ENCODE measurements at regions not wholly inside any gene's neighbourhood (a gene's known extent, or its start where the extent isn't known, plus 50 kb on each side); places are given as distances from the start of the nearest gene placed in this dataset.
A peak's percentile ranks its signal among the peaks of the same experiment; 100 is the strongest.

GRCh38 chr20:51238675-51239305 is 215.9 kb upstream of the KCNG1 start:
- Histone ChIP-seq H3K9me3 (ENCODE audit: control insufficient read depth, low read length) (peaks cover 11% of the 10 kb centered on the region), H3K4me3 (ENCODE audit: low read length in 2 of 2) (no peak overlapping the region), H3K27ac (ENCODE audit: low read depth in 1 of 2, low read length in 2 of 2) (no peak overlapping the region), H3K27me3 (ENCODE audit: control insufficient read depth in 1 of 2, insufficient read depth in 2 of 2, low read length in 1 of 2) (peaks cover 0 to 4% of the 10 kb centered on the region in 2 donors), H3K4me1 (ENCODE audit: control insufficient read depth in 1 of 2, insufficient read depth in 2 of 2, low read length in 2 of 2) (no peaks in the 10 kb centered on the region), H3K36me3 (ENCODE audit: control insufficient read depth in 1 of 2, insufficient read depth in 2 of 2, low read length in 1 of 2) (no peaks in the 10 kb centered on the region)
- DNase-seq: no peak
- WGBS, 2 donors: 84 to 85% methylated on average over 8 of the region's 8 CpGs
- ATAC-seq (ENCODE audit: low FRiP score): no peak
- intact Hi-C loops (cut with DNase I): no loop called here

GRCh38 chr20:51237791-51238190 is 214.9 kb upstream of the KCNG1 start:
- peaks cover 0 to 4% of the 10 kb centered on the region in 2 donors for H3K27me3 ChIP-seq (ENCODE audit: control insufficient read depth in 1 of 2, insufficient read depth in 2 of 2, low read length in 1 of 2)
- no peak overlapping the region for H3K27ac ChIP-seq (ENCODE audit: low read depth in 1 of 2, low read length in 2 of 2)
- no peak overlapping the region for H3K4me3 ChIP-seq (ENCODE audit: low read length in 2 of 2)
- DNase-seq (no peak), ATAC-seq (ENCODE audit: low FRiP score) (no peak)
- intact Hi-C loops (cut with DNase I): no loop called here
- no peaks in the 10 kb centered on the region for H3K4me1 ChIP-seq (ENCODE audit: control insufficient read depth in 1 of 2, insufficient read depth in 2 of 2, low read length in 2 of 2)
- 63 to 66% methylated on average over 11 of the region's 11 CpGs for WGBS, 2 donors
- peaks cover 8% of the 10 kb centered on the region for H3K9me3 ChIP-seq (ENCODE audit: control insufficient read depth, low read length)
- no peaks in the 10 kb centered on the region for H3K36me3 ChIP-seq (ENCODE audit: control insufficient read depth in 1 of 2, insufficient read depth in 2 of 2, low read length in 1 of 2)

GRCh38 chr20:51237278-51237677 is 214.4 kb upstream of the KCNG1 start:
- DNase-seq: peak in 1 of 2 donors; percentile 56
- Histone ChIP-seq H3K27me3 (ENCODE audit: control insufficient read depth in 1 of 2, insufficient read depth in 2 of 2, low read length in 1 of 2) (peaks cover 0 to 2% of the 10 kb centered on the region in 2 donors), H3K27ac (ENCODE audit: low read depth in 1 of 2, low read length in 2 of 2) (no peak overlapping the region), H3K9me3 (ENCODE audit: control insufficient read depth, low read length) (peaks cover 4% of the 10 kb centered on the region), H3K36me3 (ENCODE audit: control insufficient read depth in 1 of 2, insufficient read depth in 2 of 2, low read length in 1 of 2) (no peaks in the 10 kb centered on the region), H3K4me3 (ENCODE audit: low read length in 2 of 2) (no peak overlapping the region), H3K4me1 (ENCODE audit: control insufficient read depth in 1 of 2, insufficient read depth in 2 of 2, low read length in 2 of 2) (no peaks in the 10 kb centered on the region)
- ATAC-seq (ENCODE audit: low FRiP score): peak; percentile 57
- 64 to 73% methylated on average over 6 of the region's 6 CpGs for WGBS, 2 donors
- intact Hi-C loops (cut with DNase I): no loop called here

- no peak for DNase-seq
- Histone ChIP-seq H3K36me3 (ENCODE audit: control insufficient read depth in 1 of 2, insufficient read depth in 2 of 2, low read length in 1 of 2) (no peaks in the 10 kb centered on the region), H3K4me3 (ENCODE audit: low read length in 2 of 2) (no peak overlapping the region), H3K4me1 (ENCODE audit: control insufficient read depth in 1 of 2, insufficient read depth in 2 of 2, low read length in 2 of 2) (no peaks in the 10 kb centered on the region), H3K9me3 (ENCODE audit: control insufficient read depth, low read length) (peaks cover 4% of the 10 kb centered on the region), H3K27me3 (ENCODE audit: control insufficient read depth in 1 of 2, insufficient read depth in 2 of 2, low read length in 1 of 2) (peaks cover 0 to 2% of the 10 kb centered on the region in 2 donors), H3K27ac (ENCODE audit: low read depth in 1 of 2, low read length in 2 of 2) (no peak overlapping the region)
- no peak for ATAC-seq (ENCODE audit: low FRiP score)
- WGBS, 2 donors: 72 to 90% methylated on average over 2 of the region's 2 CpGs
- intact Hi-C loops (cut with DNase I): no loop called here
These were observed 213.5 kb upstream of the KCNG1 start for GRCh38 chr20:51236421-51236820.

DNA sequence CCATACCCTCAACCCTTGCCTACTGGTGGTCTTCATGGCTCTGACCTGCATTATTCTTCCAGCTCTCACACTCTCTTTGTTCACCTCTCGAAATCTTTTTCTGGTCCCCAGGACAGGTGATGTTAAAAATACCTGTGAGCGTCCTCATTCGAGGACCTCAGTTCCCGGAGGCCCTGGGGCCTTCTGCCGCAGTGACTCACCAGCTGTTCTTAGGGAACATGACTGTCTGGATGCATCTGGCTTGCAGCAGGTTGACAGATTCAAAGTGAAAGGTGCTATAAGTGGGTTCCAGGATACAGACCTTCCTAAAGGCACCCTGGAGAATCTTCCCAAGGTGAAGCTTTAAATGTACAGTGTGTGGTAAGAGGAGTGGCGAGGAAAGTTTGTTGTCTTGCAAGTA is 210.4 kb upstream of the KCNG1 start:
- Histone ChIP-seq H3K27me3 (ENCODE audit: control insufficient read depth in 1 of 2, insufficient read depth in 2 of 2, low read length in 1 of 2) (peaks cover 0 to 2% of the 10 kb centered on the region in 2 donors), H3K27ac (ENCODE audit: low read depth in 1 of 2, low read length in 2 of 2) (no peak overlapping the region), H3K4me1 (ENCODE audit: control insufficient read depth in 1 of 2, insufficient read depth in 2 of 2, low read length in 2 of 2) (no peaks in the 10 kb centered on the region), H3K4me3 (ENCODE audit: low read length in 2 of 2) (no peak overlapping the region), H3K9me3 (ENCODE audit: control insufficient read depth, low read length) (peaks cover 4% of the 10 kb centered on the region), H3K36me3 (ENCODE audit: control insufficient read depth in 1 of 2, insufficient read depth in 2 of 2, low read length in 1 of 2) (no peaks in the 10 kb centered on the region)
- ATAC-seq (ENCODE audit: low FRiP score) (no peak), DNase-seq (no peak)
- intact Hi-C loops (cut with DNase I): no loop called here
- 77 to 86% methylated on average over 6 of the region's 6 CpGs for WGBS, 2 donors

GRCh38 chr20:51230727-51231126 is 207.8 kb upstream of the KCNG1 start:
- peaks cover 4% of the 10 kb centered on the region for H3K9me3 ChIP-seq (ENCODE audit: control insufficient read depth, low read length)
- WGBS, 2 donors: 42 to 56% methylated on average over 11 of the region's 11 CpGs
- ATAC-seq (ENCODE audit: low FRiP score) (no peak), DNase-seq (no peak)
- H3K27me3 ChIP-seq (ENCODE audit: control insufficient read depth in 1 of 2, insufficient read depth in 2 of 2, low read length in 1 of 2): no peaks in the 10 kb centered on the region
- intact Hi-C loops (cut with DNase I): no loop called here
- H3K4me3 ChIP-seq (ENCODE audit: low read length in 2 of 2): no peak overlapping the region
- H3K27ac ChIP-seq (ENCODE audit: low read depth in 1 of 2, low read length in 2 of 2): no peak overlapping the region
- H3K36me3 ChIP-seq (ENCODE audit: control insufficient read depth in 1 of 2, insufficient read depth in 2 of 2, low read length in 1 of 2): no peaks in the 10 kb centered on the region
- H3K4me1 ChIP-seq (ENCODE audit: control insufficient read depth in 1 of 2, insufficient read depth in 2 of 2, low read length in 2 of 2): no peaks in the 10 kb centered on the region

- no peaks in the 10 kb centered on the region for H3K36me3 ChIP-seq (ENCODE audit: control insufficient read depth in 1 of 2, insufficient read depth in 2 of 2, low read length in 1 of 2)
These were observed 205.9 kb upstream of the KCNG1 start for GRCh38 chr20:51228763-51229162.

DNA sequence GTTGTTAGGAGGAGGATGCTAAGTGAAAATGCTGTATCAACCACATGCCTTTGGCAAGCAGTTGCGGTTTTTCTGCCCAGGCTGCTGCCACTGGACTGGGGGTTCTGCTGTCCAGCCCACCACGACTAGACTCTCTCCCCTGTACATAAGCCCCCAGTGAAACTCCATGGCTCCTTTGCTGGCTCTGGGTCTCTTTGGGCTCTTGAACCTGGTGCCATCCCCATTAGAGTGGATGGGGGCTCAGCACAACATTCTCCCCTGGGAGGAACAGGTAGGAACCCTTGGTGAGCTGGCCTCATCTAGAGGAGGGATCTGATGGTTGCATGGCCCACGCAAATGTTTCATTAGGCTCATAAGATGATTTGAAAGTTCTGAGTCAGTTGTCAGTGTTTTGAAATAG is 204.8 kb upstream of the KCNG1 start:
- H3K27me3 ChIP-seq (ENCODE audit: control insufficient read depth in 1 of 2, insufficient read depth in 2 of 2, low read length in 1 of 2): no peaks in the 10 kb centered on the region
- no peak overlapping the region for H3K4me3 ChIP-seq (ENCODE audit: low read length in 2 of 2)
- intact Hi-C loops (cut with DNase I): no loop called here
- DNase-seq (no peak), ATAC-seq (ENCODE audit: low FRiP score) (no peak)
- no peaks in the 10 kb centered on the region for H3K36me3 ChIP-seq (ENCODE audit: control insufficient read depth in 1 of 2, insufficient read depth in 2 of 2, low read length in 1 of 2)
- H3K27ac ChIP-seq (ENCODE audit: low read depth in 1 of 2, low read length in 2 of 2): no peak overlapping the region
- 67 to 71% methylated on average over 3 of the region's 3 CpGs for WGBS, 2 donors
- H3K4me1 ChIP-seq (ENCODE audit: control insufficient read depth in 1 of 2, insufficient read depth in 2 of 2, low read length in 2 of 2): no peaks in the 10 kb centered on the region
- H3K9me3 ChIP-seq (ENCODE audit: control insufficient read depth, low read length): peaks cover 5% of the 10 kb centered on the region

More at GRCh38 chr20:51228763-51229162, 205.9 kb upstream of the KCNG1 start:
- H3K4me1 ChIP-seq (ENCODE audit: control insufficient read depth in 1 of 2, insufficient read depth in 2 of 2, low read length in 2 of 2): no peaks in the 10 kb centered on the region
- ATAC-seq (ENCODE audit: low FRiP score) (no peak), DNase-seq (no peak)
- H3K27ac ChIP-seq (ENCODE audit: low read depth in 1 of 2, low read length in 2 of 2): no peak overlapping the region
- H3K9me3 ChIP-seq (ENCODE audit: control insufficient read depth, low read length): peaks cover 5% of the 10 kb centered on the region
- no peaks in the 10 kb centered on the region for H3K27me3 ChIP-seq (ENCODE audit: control insufficient read depth in 1 of 2, insufficient read depth in 2 of 2, low read length in 1 of 2)
- intact Hi-C loops (cut with DNase I): no loop called here
- H3K4me3 ChIP-seq (ENCODE audit: low read length in 2 of 2): no peak overlapping the region

DNA sequence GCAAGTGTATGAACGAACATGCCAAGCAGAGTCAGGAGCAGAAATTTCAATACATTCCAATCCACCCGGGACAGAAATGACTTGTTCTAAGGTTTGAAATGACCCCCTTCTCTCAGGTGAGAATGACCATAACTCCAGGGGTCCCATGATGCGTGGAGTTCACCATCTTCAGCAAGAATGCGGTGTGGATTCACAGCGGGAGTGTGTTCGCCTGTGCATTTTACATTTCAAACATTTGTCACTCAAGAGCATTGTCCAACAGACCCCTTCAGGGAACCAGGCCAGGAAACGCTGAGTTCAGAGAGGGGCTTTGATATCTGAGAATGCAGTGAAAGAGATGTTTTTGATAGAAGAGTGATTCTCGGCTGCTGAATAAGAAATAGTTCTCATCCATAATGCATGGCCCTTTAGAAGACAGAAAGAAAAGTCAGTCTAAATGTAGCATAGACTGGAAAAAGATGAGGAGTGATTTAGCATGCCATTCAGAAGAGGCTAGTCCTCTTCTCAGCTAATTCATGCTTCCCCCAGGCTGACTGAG is 200.3 kb upstream of the KCNG1 start:
- Histone ChIP-seq H3K27ac (ENCODE audit: low read depth in 1 of 2, low read length in 2 of 2) (no peak overlapping the region), H3K9me3 (ENCODE audit: control insufficient read depth, low read length) (peaks cover 2% of the 10 kb centered on the region), H3K4me1 (ENCODE audit: control insufficient read depth in 1 of 2, insufficient read depth in 2 of 2, low read length in 2 of 2) (no peaks in the 10 kb centered on the region), H3K36me3 (ENCODE audit: control insufficient read depth in 1 of 2, insufficient read depth in 2 of 2, low read length in 1 of 2) (no peaks in the 10 kb centered on the region), H3K4me3 (ENCODE audit: low read length in 2 of 2) (no peak overlapping the region), H3K27me3 (ENCODE audit: control insufficient read depth in 1 of 2, insufficient read depth in 2 of 2, low read length in 1 of 2) (no peaks in the 10 kb centered on the region)
- DNase-seq (no peak), ATAC-seq (ENCODE audit: low FRiP score) (no peak)
- intact Hi-C loops (cut with DNase I): loop anchor here in 1 of 2 donors (5.0 kb wide), 1 partner anchor 84 kb away; no protein-coding TSS in a partner anchor
- WGBS, 2 donors: 31 to 33% methylated on average over 8 of the region's 8 CpGs

Measured in aorta (tissue), 5 donors.